GM18520 (cell line): ENCODE measurements at regions not wholly inside any gene's neighbourhood (a gene's known extent, or its start where the extent isn't known, plus 50 kb on each side); places are given as distances from the start of the nearest gene placed in this dataset.

Source experiments
- ATAC-seq: cut with Tn5 transposase; IDR thresholded peaks from one replicate; pipeline ENCODE4 v1.9.1; 2021; ENCODE audit not compliant: unreplicated experiment

DNA sequence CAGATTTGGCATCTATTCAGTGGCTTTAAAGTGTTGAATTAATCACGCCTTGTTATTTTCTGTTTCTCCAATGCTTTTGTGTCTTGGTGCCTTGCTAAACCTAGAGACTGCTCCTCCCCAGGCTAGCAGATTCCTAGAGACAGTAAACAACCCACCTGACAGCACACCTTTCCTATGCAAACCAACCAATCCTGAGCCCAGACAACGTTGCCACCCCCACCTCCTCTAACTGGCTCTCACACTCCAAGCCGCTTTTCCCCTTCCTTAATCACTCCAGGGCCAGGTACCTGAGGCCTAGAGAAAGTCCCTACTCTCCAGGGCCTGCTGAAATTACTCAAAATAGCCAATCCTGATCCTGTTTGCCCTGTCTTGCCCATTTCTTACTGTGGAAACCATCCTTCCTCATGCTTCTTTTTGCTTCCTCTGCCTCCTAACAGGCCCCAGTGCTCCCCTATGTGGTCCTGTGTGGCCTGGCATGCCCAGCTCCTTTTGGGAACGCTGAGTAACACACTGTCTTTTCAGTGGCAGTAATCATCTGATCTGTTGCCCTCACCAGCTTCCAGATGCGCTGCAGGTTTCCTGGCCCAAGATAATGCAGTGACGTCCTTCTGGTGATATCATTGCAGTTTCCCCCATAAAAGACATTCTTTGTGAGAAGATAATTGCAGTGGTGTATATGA is 53.4 kb downstream of the GAS1 start:
- no peak for ATAC-seq

DNA sequence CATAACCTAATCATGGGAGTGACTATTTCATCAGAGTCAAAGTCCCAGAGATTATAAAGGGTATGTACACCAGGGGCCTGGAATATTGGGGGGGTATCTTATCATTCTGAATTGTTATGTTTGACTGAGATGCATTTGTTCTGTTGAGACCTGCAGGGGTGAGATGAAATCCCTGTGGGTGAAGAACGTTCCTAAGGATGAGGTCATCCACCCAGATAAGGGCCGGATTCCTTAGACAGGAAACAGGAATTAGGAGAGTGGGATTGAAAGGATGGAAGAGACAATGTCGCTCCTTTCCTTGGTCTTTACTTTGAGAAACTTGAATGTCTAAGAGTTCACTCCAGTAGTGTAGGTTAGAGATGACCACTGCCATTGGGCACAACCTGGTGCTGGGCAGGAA is 54.7 kb downstream of the GAS1 start:
- no peak for ATAC-seq

DNA sequence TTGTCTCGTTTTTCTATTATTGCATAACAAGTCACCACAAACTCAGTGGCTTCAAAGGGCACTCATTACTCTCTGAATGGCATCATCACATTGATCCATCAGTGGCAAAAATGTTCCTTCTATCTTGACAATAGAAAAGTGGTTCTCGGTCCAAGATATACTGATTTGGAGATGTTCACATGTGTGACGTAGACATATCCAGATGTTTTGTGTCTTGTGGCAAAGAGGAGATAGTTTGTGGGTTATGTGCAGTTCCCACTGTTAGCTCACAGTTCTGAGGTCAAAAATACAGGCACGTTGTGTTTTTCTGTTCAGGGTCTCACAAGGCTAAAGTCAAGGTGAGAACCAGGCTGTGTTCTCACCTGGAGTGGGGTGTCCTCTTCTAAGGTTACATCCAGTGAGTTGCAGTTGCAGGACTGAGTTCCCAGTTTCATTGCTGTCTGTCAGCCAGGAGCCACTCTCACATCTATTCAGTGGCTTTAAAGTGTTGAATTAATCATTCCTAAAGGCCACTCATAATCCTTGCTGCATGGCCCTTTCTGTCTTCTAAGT is 55.3 kb downstream of the GAS1 start:
- ATAC-seq, result no peak

DNA sequence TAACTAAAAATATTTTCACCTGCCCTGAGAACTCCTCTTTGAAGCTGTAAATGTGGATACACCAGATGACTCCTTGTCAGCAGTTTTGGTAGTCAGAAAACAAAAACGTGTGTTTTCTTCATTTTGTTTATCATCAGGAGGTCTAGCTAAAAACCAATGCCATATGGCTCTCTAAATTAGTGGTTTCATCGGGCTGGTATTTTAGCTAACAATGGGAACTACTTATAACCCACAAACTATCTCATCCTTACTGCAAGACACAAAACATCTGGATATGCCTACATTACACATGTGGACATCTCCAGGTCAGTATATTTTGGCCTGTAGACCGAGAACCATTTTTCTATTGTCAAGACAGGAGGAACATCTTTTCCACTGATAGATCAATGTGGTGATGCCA is 56.2 kb downstream of the GAS1 start:
- ATAC-seq, result no peak

GRCh38 chr9:86885232-86885631 is 62.1 kb downstream of the GAS1 start:
- no peak for ATAC-seq

DNA sequence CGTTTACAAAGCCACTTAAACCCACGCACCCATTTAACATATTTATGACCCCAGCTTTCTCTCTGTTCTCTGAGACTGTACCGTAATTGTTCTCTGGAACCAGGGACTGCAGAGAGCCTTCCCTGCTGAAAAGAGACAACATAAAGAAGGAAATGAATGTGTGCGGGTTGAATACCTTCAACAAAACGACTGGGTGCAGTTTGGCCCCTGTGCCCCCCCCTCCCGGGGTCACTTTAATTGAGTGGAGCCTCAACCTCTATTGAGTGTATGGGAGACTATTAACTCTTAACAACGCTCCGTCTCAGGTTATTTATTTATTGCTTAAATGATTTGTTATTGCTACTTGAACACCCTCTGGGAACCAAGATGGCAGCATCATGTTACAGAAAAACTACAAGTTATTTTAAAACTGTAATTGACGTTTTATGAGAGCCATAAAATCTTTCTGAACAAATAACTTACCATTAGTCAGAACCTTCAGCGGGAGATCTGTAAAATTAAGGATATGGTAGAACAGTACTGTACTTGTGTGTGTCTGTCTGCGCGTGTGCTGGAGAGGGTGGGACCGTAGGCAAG is 70.6 kb downstream of the GAS1 start:
- no peak for ATAC-seq

DNA sequence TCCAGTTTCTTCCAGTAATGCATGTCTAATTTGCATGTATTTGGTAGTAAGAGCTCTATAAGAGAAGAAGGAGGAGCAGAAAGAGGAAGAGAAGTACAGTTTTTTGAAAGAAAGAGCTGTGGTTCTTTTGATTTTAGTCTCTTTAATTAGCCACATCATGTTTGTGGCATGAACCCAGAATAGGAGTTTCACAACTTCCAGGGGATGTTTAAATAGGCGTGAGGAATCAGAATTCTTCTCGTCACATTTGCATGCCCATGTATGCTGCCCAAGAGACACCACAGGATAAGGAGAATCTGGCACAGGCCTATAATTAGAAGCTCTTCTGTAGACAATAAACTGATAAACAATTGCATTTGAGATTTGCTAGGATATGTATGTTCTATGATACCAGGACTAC is 78.7 kb downstream of the GAS1 start:
- no peak for ATAC-seq

- ATAC-seq, result no peak
Observed at GRCh38 chr9:86867804-86868313, 79.4 kb downstream of the GAS1 start.

DNA sequence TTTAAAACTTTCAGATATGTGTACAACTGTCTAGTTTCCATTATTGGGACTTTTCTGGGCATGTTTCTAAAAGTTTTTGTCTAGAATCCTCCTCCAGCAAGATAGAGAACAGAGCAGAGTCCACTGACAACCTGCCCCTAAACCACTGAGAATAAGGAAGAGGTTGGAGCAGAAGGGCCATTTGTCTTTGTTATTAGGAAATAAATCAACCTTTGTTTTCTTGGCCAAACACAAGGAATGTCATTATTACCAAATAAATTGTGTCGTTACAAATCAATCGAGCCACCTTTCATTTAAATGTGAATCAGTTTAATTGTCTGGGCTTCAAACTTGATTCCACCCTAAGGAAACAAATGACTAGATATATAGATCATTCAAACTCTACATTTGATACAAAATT is 81.4 kb downstream of the GAS1 start:
- ATAC-seq, result no peak

DNA sequence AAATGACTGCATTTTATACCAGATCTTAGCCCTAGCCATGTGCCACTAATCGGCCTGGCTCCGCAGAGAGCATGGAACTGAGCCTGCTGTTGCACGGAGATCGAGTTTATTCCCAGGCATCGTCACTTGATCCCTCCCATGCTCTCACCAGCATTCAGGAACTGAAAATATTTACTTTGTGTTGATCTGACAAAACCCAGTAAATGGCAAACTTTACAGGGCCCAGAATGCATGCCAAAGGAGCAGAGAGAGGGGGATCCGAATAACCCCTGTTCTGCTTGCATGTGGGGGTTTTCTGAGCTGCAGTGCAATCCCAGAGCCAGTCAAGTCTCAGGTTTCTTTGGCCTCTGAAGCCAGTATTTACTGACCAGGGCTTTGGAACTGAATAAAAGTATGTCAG is 87.3 kb downstream of the GAS1 start:
- ATAC-seq, result no peak

GRCh38 chr9:86859056-86859455 is 88.2 kb downstream of the GAS1 start:
- ATAC-seq, result no peak

- no peak for ATAC-seq
Observed at GRCh38 chr9:86858009-86858408, 89.3 kb downstream of the GAS1 start.

DNA sequence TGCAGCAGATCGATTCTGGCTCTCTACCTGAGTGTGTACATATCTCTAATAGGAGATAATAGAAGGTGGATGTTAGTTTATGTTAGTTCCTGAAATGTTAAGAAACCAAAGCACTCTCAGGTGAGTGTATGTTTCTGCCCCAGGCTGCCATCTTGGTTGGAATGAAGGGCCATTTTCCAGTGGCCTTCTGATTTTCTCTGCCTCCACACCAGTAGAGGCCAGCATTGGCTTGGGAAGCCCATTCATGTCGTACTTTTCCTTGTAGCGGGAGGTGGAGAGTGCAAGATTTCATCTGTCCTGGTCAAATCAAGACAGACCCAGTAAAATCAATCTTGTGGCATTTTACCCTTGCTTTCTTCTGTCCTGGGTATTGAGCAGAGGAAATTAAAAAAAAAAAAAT is 91.0 kb downstream of the GAS1 start:
- ATAC-seq, result no peak

- no peak for ATAC-seq
Observed at GRCh38 chr9:86854898-86855523, 92.3 kb downstream of the GAS1 start.

- no peak for ATAC-seq
Observed at GRCh38 chr9:86846656-86847055, 100.7 kb downstream of the GAS1 start.

- ATAC-seq, result no peak
Observed at GRCh38 chr9:86843206-86843605, 104.1 kb downstream of the GAS1 start.

DNA sequence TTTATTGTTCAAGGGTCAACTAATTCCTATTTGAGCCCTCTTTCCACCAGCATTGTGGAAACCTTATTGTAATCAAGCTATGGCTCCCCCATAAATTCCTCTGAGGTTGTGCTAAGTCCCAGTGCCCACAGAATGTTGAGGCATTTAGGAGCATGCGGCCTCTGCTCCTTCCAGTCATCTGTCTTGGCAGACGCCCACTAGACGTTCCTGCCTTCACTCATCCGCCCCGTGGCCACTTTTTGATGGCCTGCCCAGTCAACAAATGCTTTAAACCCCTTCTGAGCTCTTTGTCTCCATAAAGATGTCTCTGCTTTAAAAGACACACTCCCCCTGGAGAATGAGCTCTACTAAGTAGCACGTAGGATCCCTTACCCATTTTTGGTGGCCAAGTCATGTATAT is 104.7 kb downstream of the GAS1 start:
- ATAC-seq, result no peak

DNA sequence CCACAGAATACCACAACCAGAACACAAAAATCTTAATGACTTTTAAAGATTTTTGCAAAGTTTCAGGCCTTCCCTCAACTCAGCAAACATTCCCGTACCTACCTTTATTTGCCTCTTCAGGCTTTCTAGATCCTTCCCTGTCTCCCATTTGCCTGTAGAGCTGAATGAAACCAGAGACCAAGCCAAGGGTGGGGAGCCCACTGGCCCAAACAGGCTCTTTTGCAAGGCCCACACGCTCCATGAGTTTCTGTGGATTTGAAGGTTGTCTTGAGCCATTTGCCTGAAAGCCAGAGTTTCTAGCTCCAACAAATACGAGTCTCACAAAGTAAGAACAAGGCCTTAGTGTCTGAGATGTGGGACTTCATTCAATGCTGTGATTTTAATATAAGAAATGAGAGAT is 107.8 kb downstream of the GAS1 start:
- no peak for ATAC-seq

DNA sequence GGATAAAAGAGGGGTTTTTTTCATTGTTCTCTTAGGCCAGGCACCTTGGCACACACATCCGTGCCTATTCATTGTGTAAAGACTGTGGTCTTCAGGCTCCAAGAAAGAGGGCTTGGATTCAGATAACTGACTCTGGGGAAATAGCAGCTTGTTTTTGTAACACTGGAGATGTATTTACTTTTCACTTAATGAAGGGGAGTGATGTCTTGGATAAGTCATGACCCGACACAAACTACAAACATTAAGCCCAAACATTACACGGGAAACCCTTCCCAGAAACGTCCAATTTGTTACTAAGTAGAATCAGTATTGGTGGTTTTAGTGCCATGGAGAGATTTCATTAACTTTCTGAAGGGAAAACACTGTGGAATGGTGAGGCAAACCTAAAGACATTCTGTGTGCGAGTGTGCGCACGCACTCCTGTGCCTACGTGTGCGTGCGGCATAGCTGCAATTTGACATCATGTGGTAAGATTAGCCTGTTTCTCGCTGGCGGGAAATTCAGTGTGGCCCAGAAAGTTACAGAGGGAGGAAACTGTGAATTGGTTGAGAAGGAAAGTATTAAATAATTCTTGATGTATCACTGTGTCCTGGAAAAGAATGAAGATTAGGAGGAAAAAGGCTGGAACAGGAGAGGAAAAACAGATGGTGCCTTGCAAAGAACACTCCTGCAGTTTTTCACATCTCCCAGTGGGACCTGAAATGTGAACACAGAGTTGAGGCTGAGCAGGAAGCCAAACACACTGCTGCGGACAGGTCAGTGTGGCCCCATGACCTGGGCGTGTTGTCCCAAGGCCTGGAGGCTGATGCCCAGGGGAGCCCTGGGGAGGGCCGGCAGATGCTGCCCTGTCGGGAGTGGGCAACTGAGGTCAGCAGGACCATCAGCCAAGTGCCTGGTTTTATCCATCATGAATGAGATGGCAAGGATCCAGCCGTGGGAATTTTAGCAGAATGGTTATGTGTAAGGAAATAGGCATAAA is 108.5 kb downstream of the GAS1 start:
- no peak for ATAC-seq

DNA sequence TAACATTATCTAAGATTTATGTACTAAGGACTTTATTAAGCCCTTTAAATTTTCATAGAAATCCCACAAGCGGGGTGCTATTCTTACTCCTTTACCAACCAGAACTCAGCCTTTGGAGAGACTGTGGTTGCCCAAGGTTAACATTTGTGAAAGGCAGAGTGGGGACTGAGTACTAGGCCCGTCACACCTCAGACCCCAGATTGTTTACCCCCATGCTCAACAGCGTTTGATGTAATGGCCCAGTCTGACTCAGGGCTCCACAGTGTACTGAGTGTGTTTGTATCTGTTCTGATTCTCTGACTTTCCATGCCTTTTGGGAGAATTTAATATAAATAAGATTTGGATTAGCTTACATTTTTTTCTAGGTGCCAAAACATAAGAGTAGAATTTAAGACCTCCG is 110.0 kb downstream of the GAS1 start:
- ATAC-seq, result no peak

- ATAC-seq, result peak; percentile 68
Observed at GRCh38 chr9:86836797-86837196, 110.5 kb downstream of the GAS1 start.
